GM13977 (cell line): ENCODE measurements at regions not wholly inside any gene's neighbourhood (a gene's known extent, or its start where the extent isn't known, plus 50 kb on each side); places are given as distances from the start of the nearest gene placed in this dataset.

Source experiments
- DNase-seq: peaks from one replicate; pipeline ENCODE4 v3.0.0; 2012; ENCODE audit warnings: low spot score
- CTCF ChIP-seq: IDR thresholded peaks from 2 replicates; pipeline ENCODE4 v1.5.1; 2012; ENCODE audit warnings: mild to moderate bottlenecking, control low read depth; ENCODE audit not compliant: insufficient read depth; ENCODE audit errors: extremely low read depth, missing control alignments
- in situ Hi-C: fragments of 300-500 bp; cut with MboI; formaldehyde crosslinking; loops from one replicate; pipeline ENCODE4 v1.12.0; 2022; ENCODE audit warnings: low sequenced_read_pairs, low pct_unique_long_range_greater_than_20kb, mixed read lengths, inconsistent platforms; ENCODE audit not compliant: unreplicated experiment

GRCh38 chr9:96141128-96141474 lies 160.9 kb downstream of the HSD17B3 start:
- no peak for DNase-seq
- no peak for TF ChIP-seq CTCF
- in situ Hi-C loops = no loop called here

DNA sequence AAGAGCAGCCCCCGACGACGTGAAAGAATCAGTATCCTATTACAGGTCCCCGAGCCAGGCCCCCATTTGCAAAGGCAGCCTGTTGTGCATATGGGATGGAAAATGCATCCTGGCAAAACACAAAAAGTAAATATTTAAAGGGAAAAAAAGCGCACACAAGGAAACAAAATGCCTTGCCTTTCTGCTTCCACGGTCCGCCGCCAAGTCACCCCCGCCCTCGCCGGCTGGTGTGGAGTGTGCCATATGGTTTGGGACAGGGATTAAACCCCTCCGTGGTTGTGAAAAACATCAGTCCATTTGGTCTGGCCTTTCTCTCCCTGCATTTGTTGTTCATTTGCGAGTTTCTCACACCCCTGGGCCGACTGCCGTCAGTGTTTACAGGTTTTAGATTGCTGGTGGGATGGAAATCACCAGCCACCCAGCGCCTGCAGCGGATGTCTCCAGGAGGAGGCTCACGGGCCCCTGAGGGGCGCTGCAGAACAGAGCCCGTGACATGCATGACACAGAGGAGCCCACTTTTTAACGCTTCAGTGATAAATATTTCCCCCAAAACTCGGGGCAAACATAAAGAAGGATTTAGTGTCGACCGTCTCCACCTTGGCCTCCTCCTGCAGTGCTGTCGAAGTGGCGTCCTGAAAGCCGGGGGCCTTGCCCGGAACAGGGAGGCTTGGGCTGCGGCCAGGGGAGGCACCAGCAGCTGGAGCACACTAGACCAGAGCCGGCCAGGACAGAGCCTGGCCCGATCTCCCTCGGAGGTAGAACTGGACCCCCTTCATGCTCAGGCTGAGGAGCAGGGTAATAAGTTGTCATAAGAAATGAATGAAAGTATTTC lies 161.5 kb downstream of the HSD17B3 start:
- no peak for DNase-seq
- in situ Hi-C loops = no loop called here
- TF ChIP-seq CTCF = no peak

- no peak for DNase-seq
- TF ChIP-seq CTCF = no peak
- in situ Hi-C loops = no loop called here
Measured at GRCh38 chr9:96139592-96140295, 162.2 kb downstream of the HSD17B3 start.

DNA sequence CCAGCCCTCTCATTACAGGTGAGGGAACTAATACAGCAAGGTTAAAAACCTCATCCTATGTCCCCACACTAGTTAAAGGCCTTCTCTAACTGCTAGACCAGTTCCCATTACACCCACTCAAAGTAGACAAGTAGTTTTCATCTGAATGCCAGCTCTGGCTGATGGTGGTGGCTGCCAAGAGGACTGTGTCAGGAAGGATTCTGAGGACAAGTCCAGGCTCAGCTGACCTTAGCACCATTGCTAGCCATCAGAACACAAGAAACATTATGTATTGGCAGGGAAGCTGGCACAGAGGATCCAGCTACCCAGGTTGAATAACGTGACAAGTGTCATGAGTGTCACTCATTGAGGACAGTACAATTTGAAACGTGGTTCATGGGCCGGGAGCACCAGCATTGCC lies 163.4 kb downstream of the HSD17B3 start:
- no peak for TF ChIP-seq CTCF
- in situ Hi-C loops = no loop called here
- DNase-seq = no peak

GRCh38 chr9:96137671-96138429 lies 164.1 kb downstream of the HSD17B3 start:
- in situ Hi-C loops = no loop called here
- no peak for DNase-seq
- no peak for TF ChIP-seq CTCF

- in situ Hi-C loops = no loop called here
- TF ChIP-seq CTCF = no peak
- peak; percentile 82 for DNase-seq
Measured at GRCh38 chr9:96136992-96137670, 164.8 kb downstream of the HSD17B3 start.
